Nephron progenitor cell (in vitro differentiated cells): ENCODE measurements at regions not wholly inside any gene's neighbourhood (a gene's known extent, or its start where the extent isn't known, plus 50 kb on each side); places are given as distances from the start of the nearest gene placed in this dataset.

Source experiments
- DNase-seq: peaks from one replicate; pipeline ENCODE4 v3.0.0; 2021
- H3K27ac Mint-ChIP-seq: 2 replicates; pipeline ENCODE4 v1.8.0; 2021; ENCODE audit warnings: mild to moderate bottlenecking, moderate library complexity, mixed read lengths
- H3K27me3 Mint-ChIP-seq: 2 replicates; pipeline ENCODE4 v1.8.0; 2021; ENCODE audit warnings: mild to moderate bottlenecking, low read depth, mixed read lengths; ENCODE audit not compliant: poor library complexity
- H3K36me3 Mint-ChIP-seq: 2 replicates; pipeline ENCODE4 v1.8.0; 2021; ENCODE audit warnings: low read depth, mixed read lengths
- H3K4me1 Mint-ChIP-seq: 2 replicates; pipeline ENCODE4 v1.8.0; 2021; ENCODE audit warnings: mixed read lengths
- H3K4me3 Mint-ChIP-seq: 2 replicates; pipeline ENCODE4 v1.8.0; 2021; ENCODE audit warnings: mild to moderate bottlenecking, moderate library complexity, mixed read lengths
- H3K9me3 Mint-ChIP-seq: 2 replicates; pipeline ENCODE4 v1.8.0; 2021; ENCODE audit warnings: mild to moderate bottlenecking, moderate library complexity, mixed read lengths
- CTCF ChIP-seq: fragments of 200-600 bp; sonication (generic); IDR thresholded peaks from 2 replicates; pipeline ENCODE4 v1.5.0; 2021; ENCODE audit warnings: antibody characterized with exemption

GRCh38 chr3:82050382-82050781 lies 288.9 kb upstream of the GBE1 start:
- TF ChIP-seq CTCF, result no peak
- H3K27ac Mint-ChIP-seq, result no peak overlapping the region
- no peaks in the 10 kb centered on the region for H3K9me3 Mint-ChIP-seq
- peaks cover 1% of the 10 kb centered on the region for H3K4me1 Mint-ChIP-seq
- no peak for DNase-seq
- no peaks in the 10 kb centered on the region for H3K36me3 Mint-ChIP-seq
- no peaks in the 10 kb centered on the region for H3K27me3 Mint-ChIP-seq
- H3K4me3 Mint-ChIP-seq, result no peak overlapping the region

GRCh38 chr3:82048711-82049110 lies 287.3 kb upstream of the GBE1 start:
- Mint-ChIP-seq H3K36me3 (no peaks in the 10 kb centered on the region), H3K9me3 (no peaks in the 10 kb centered on the region), H3K4me1 (peaks cover 10% of the 10 kb centered on the region), H3K27me3 (no peaks in the 10 kb centered on the region), H3K4me3 (no peak overlapping the region), H3K27ac (no peak overlapping the region)
- no peak for TF ChIP-seq CTCF
- no peak for DNase-seq

GRCh38 chr3:82044930-82045705 lies 283.7 kb upstream of the GBE1 start:
- DNase-seq, result peak; percentile 5
- H3K27ac Mint-ChIP-seq, result no peak overlapping the region
- no peaks in the 10 kb centered on the region for H3K9me3 Mint-ChIP-seq
- H3K4me3 Mint-ChIP-seq, result no peak overlapping the region
- H3K36me3 Mint-ChIP-seq, result no peaks in the 10 kb centered on the region
- H3K4me1 Mint-ChIP-seq, result peaks cover 16% of the 10 kb centered on the region
- no peaks in the 10 kb centered on the region for H3K27me3 Mint-ChIP-seq
- no peak for TF ChIP-seq CTCF

- Mint-ChIP-seq H3K27me3 (no peaks in the 10 kb centered on the region), H3K4me3 (no peak overlapping the region), H3K9me3 (no peaks in the 10 kb centered on the region), H3K36me3 (no peaks in the 10 kb centered on the region), H3K4me1 (peaks cover 6% of the 10 kb centered on the region), H3K27ac (no peak overlapping the region)
- TF ChIP-seq CTCF, result no peak
- no peak for DNase-seq
Measured at GRCh38 chr3:82038556-82038955, 277.1 kb upstream of the GBE1 start.

- Mint-ChIP-seq H3K36me3 (no peaks in the 10 kb centered on the region), H3K9me3 (no peaks in the 10 kb centered on the region), H3K4me3 (no peak overlapping the region), H3K27ac (no peak overlapping the region), H3K27me3 (peaks cover 2% of the 10 kb centered on the region), H3K4me1 (no peaks in the 10 kb centered on the region)
- TF ChIP-seq CTCF, result no peak
- DNase-seq, result no peak
Measured at GRCh38 chr3:82033186-82033585, 271.7 kb upstream of the GBE1 start.

GRCh38 chr3:82031596-82031995 lies 270.2 kb upstream of the GBE1 start:
- Mint-ChIP-seq H3K4me1 (no peaks in the 10 kb centered on the region), H3K27ac (peak overlapping the region; percentile 55), H3K36me3 (no peaks in the 10 kb centered on the region), H3K9me3 (no peaks in the 10 kb centered on the region), H3K27me3 (peaks cover 2% of the 10 kb centered on the region), H3K4me3 (no peak overlapping the region)
- no peak for TF ChIP-seq CTCF
- no peak for DNase-seq
